Urothelium cell line (cell line): ENCODE measurements at regions not wholly inside any gene's neighbourhood (a gene's known extent, or its start where the extent isn't known, plus 50 kb on each side); places are given as distances from the start of the nearest gene placed in this dataset.

ENCODE experiments used
- DNase-seq: peaks from one replicate; pipeline ENCODE4 v3.0.0; 2011; ENCODE audit warnings: low spot score, mixed read lengths
- FAIRE-seq: peaks from 2 replicates; lab custom pipeline; 2011; peaks lifted over from hg19 to GRCh38; lab: Jason Lieb, UNC

DNA sequence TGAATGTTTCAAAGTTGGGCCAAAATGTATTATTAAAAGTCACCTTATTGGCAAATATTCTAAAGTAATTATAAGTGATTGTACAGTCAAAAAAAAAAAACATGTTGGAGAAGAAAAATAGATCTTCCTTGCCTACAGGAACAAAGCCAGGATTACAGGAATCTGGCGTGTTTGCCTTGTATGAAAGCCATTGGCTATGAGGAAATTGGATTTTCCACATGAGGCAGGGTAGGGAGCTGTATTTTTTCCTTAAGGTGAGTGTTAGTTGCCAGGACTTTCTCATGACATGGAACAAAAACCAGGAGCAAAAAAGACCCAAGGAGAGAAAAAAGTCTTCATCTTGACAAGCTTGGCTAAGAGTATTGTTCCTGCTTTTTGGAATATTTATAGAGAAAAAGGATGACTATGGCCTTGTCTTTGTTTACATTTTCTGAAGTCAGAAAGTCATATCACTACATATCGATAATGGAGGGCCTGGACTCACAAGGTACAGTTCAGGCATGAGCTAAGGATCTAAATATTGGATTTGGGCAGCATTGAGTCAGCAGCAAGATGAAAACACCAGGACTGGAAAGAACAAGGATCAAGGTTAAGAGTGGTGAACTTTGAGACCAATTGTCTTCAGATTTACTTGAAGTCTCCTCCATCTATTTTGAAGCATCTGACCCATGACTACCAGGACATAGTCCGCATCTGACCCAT, 68.4 kb upstream of the FLRT2 start:
- no peak for FAIRE-seq

DNA sequence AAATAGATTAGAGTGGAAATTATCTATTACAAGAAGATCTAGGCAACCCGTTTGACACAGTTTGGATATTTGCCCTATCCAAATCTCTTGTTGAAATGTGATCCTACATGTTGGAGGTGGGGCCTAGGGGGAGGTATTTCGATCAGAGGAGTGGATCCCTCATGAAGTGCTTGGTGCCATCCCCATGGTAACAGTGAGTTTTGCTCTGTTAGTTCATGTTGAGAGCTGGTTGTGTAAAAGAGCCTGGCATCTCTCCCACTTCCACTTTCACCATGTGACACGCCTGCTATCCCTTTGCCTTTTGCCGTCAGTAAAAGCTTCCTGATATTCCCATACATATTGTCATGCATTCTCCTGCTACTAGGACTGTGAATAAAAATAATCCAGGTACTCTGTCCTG, 66.4 kb upstream of the FLRT2 start:
- FAIRE-seq (peak; percentile 55), DNase-seq (no peak)

More for the DNA sequence above, 68.4 kb upstream of the FLRT2 start:
- no peak for DNase-seq

DNA sequence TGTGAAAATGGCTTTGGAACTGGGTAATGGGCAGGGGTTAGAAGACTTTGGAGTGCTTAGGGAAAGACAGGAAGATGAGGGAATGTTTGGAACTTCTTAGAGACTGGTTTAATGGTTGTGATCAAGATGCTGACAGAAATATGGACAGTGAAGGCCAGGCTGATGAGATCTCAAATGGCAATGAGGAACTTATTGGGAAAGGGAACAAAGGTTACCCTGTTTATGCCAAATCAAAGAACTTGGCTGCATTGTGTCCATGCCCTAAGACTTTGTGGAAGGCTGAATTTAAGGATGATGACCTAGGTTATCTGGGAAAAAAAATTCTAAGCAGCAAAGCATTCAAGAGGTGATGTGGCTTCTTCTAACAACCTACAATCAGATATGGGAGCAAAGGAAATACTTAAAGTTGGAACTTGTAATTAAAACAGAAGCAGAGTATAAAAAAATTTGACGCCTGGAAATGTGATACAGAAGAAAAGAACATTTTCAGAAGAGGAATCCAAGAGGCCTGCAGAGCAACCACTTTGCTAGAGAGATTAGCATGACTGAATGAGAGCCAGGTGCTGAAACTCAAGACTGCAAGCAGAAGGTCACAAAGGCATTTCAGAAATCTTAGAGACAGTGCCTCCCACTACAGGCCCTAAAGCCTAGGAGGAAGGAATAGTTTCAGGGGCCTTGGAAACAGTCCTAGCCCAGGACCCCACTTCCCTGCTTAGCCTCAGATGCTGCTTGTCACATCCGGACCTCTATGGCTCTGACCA, 65.6 kb upstream of the FLRT2 start:
- no peak for FAIRE-seq
- DNase-seq: no peak

- DNase-seq (no peak), FAIRE-seq (no peak)
Observed at GRCh38 chr14:85466678-85467077, 63.3 kb upstream of the FLRT2 start.

DNA sequence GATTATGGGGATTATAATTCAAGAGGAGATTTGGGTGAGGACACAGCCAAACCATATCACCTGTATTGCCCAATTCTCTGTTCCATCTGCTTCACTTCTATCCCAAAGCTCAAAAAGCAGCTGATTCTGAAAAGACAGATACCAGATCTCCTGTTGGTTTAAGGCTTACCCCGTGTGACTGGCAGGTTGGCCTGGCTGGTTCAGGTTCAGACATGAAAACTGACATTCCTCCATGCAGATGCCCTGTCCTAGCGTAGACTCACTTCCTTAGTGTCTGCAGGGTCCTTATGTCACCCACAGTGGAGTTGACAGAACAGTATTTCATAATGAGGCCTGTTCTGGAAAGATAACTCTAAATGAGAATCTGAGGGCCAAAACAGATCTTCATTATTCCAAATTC, 61.1 kb upstream of the FLRT2 start:
- FAIRE-seq: no peak
- no peak for DNase-seq

DNA sequence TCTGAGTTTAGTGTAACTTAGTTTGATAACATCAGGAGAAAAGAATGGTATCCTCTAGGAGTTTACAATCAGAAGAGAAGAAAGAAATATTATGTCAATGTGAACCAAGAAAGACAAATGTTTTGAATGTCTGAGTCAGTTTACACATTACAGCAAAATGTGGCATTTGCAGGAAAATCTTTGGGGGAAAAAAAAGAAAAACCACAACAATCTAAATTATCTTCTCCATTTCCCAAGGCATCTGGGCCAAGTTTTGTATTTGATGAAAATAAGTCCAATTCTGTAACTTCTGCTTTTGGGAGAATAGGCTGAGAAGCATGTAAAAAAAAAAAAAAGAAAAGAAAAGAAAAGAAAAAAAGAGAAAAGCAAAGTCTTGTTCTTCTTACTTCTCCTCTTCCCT, 58.8 kb upstream of the FLRT2 start:
- DNase-seq (no peak), FAIRE-seq (no peak)

- peak; percentile 44 for FAIRE-seq
- peak; percentile 70 for DNase-seq
Observed at GRCh38 chr14:85471744-85472143, 58.2 kb upstream of the FLRT2 start.

DNA sequence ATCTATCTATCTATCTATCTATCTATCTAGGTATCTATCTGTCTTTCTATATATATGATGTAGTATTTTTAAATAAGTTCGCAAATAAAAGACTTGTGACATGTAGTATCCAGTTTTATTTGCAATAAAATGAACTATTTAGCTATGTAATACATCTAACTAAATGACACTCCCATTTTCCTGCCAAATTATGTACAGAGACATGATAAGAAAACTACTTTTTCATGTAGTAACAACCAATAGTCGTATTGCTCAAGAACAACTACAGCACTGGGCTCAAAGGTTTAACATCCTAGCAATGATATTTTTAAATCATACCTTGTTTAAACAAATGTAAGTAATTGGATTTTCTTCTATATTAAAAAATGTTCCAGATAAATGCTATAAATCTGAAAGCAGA, 55.5 kb upstream of the FLRT2 start:
- FAIRE-seq: no peak
- no peak for DNase-seq

DNA sequence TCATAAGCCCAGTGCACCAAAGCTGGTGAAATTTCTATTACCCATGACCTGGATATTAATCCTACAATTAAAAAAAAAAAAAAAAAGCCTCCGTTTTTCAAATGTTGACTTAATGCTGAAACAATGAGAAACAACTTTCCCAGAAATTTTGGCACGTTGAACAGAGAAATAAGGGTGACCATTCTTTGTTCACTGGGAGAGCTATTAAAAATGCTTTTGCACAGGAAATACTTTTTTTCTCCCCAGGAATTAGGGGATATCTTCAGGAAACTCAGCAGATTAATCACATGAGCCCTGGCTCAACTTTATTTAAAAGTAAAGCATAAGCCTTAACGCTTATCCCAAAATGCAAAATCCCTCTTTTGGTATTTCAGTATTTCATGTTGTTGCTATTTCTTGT, 54.8 kb upstream of the FLRT2 start:
- FAIRE-seq: no peak
- no peak for DNase-seq

GRCh38 chr14:85479306-85479705, 50.6 kb upstream of the FLRT2 start:
- DNase-seq: no peak
- FAIRE-seq: no peak

DNA sequence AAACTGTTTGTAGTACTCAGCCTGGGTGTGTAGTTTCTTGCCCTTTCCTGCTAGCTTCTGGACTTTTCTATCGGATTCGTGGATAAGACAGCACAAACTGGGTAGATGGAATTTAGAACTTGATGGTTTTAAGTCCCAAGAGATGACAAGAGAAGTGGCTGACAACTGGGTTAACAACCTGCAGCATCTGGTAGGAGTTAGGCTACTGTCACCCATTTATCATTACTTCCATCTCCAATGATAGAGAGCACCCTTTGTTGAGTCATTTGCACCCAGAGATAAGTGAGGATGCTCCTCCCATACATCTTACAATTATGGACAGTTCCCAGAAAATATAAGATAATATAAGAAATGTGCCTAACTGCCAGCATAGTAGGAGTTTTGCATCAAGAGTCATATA, 50.2 kb upstream of the FLRT2 start:
- FAIRE-seq: no peak
- no peak for DNase-seq
